Astrocyte (in vitro differentiated cells and primary cell): ENCODE measurements at regions not wholly inside any gene's neighbourhood (a gene's known extent, or its start where the extent isn't known, plus 50 kb on each side); places are given as distances from the start of the nearest gene placed in this dataset.

ENCODE experiments used
- DNase-seq: peaks from one replicate; pipeline ENCODE4 v3.0.0-alpha.2; 2010; ENCODE audit warnings: low read depth
- FAIRE-seq: peaks from 2 replicates; lab custom pipeline; 2011; peaks lifted over from hg19 to GRCh38; lab: Jason Lieb, UNC
- H2AFZ ChIP-seq: 2 replicates; pipeline ENCODE4 v1.6.0; 2012; ENCODE audit warnings: low read depth, low read length, inconsistent platforms
- H3K27ac ChIP-seq: 2 replicates; pipeline ENCODE4 v1.5.1; 2011; ENCODE audit warnings: low read depth, low read length, inconsistent platforms
- H3K27me3 ChIP-seq: 2 replicates; pipeline ENCODE4 v1.6.0; 2011; ENCODE audit warnings: low read length, inconsistent platforms; ENCODE audit not compliant: insufficient read depth
- H3K36me3 ChIP-seq: 2 replicates; pipeline ENCODE4 v1.5.1; 2011; ENCODE audit warnings: low read length, inconsistent platforms; ENCODE audit not compliant: insufficient read depth
- H3K4me1 ChIP-seq: 2 replicates; pipeline ENCODE4 v1.5.1; 2011; ENCODE audit warnings: low read length, inconsistent platforms; ENCODE audit not compliant: insufficient read depth
- H3K4me2 ChIP-seq: 2 replicates; pipeline ENCODE4 v1.6.0; 2012; ENCODE audit warnings: low read length, inconsistent platforms
- H3K4me3 ChIP-seq: 2 replicates; pipeline ENCODE4 v1.5.1; 2011; ENCODE audit warnings: low read depth, mild to moderate bottlenecking, low read length, inconsistent platforms; ENCODE audit not compliant: insufficient read depth
- H3K79me2 ChIP-seq: 2 replicates; pipeline ENCODE4 v1.6.0; 2012; ENCODE audit warnings: mild to moderate bottlenecking, low read length, inconsistent platforms; ENCODE audit not compliant: insufficient read depth
- H3K9ac ChIP-seq: 2 replicates; pipeline ENCODE4 v1.6.0; 2012; ENCODE audit warnings: mild to moderate bottlenecking, low read length, inconsistent platforms
- H3K9me3 ChIP-seq: 2 replicates; pipeline ENCODE4 v1.5.1; 2012; ENCODE audit warnings: low read depth, mild to moderate bottlenecking, low read length, inconsistent platforms; ENCODE audit not compliant: insufficient read depth
- H4K20me1 ChIP-seq: 2 replicates; pipeline ENCODE4 v1.6.0; 2012; ENCODE audit warnings: low read length, inconsistent platforms; ENCODE audit not compliant: insufficient read depth
- H3K27ac Mint-ChIP-seq: one replicate; pipeline ENCODE4 v1.8.0; 2021; ENCODE audit warnings: mild to moderate bottlenecking, mixed read lengths; ENCODE audit not compliant: unreplicated experiment
- H3K27me3 Mint-ChIP-seq: one replicate; pipeline ENCODE4 v1.8.0; 2021; ENCODE audit warnings: low read depth, mixed read lengths; ENCODE audit not compliant: unreplicated experiment
- H3K36me3 Mint-ChIP-seq: one replicate; pipeline ENCODE4 v1.8.0; 2021; ENCODE audit warnings: low read depth, mixed read lengths; ENCODE audit not compliant: unreplicated experiment
- H3K4me1 Mint-ChIP-seq: one replicate; pipeline ENCODE4 v1.8.0; 2021; ENCODE audit warnings: low read depth, mixed read lengths; ENCODE audit not compliant: unreplicated experiment
- H3K4me3 Mint-ChIP-seq: one replicate; pipeline ENCODE4 v1.8.0; 2021; ENCODE audit warnings: mild to moderate bottlenecking, moderate library complexity, mixed read lengths; ENCODE audit not compliant: unreplicated experiment
- H3K9me3 Mint-ChIP-seq: one replicate; pipeline ENCODE4 v1.8.0; 2021; ENCODE audit warnings: mild to moderate bottlenecking, mixed read lengths; ENCODE audit not compliant: unreplicated experiment
- EZH2 ChIP-seq: IDR thresholded peaks from 2 replicates; pipeline ENCODE4 v1.6.1; 2012; ENCODE audit warnings: mild to moderate bottlenecking, low read length, inconsistent platforms; ENCODE audit not compliant: insufficient read depth
- TF ChIP-seq, protein P1 (sequence below): IDR thresholded peaks from 2 replicates; pipeline ENCODE4 v1.5.1; 2011; ENCODE audit warnings: low read depth, mild to moderate bottlenecking, inconsistent platforms, low read length, moderate library complexity; ENCODE audit not compliant: insufficient read depth

- Mint-ChIP-seq H3K4me3 (no peak overlapping the region), H3K27me3 (no peaks in the 10 kb centered on the region), H3K9me3 (peaks cover 7% of the 10 kb centered on the region), H3K4me1 (no peaks in the 10 kb centered on the region), H3K27ac (no peak overlapping the region), H3K36me3 (peaks cover 12% of the 10 kb centered on the region)
- no peak for FAIRE-seq
- Histone ChIP-seq H3K4me3 (no peak overlapping the region), H3K79me2 (no peaks in the 10 kb centered on the region), H3K27ac (no peak overlapping the region), H4K20me1 (no peaks in the 10 kb centered on the region), H2AFZ (no peak overlapping the region), H3K36me3 (no peaks in the 10 kb centered on the region), H3K4me1 (no peaks in the 10 kb centered on the region), H3K27me3 (no peaks in the 10 kb centered on the region), H3K9ac (no peak overlapping the region), H3K4me2 (no peak overlapping the region), H3K9me3 (peaks cover 6% of the 10 kb centered on the region)
- TF ChIP-seq, protein P1, sequence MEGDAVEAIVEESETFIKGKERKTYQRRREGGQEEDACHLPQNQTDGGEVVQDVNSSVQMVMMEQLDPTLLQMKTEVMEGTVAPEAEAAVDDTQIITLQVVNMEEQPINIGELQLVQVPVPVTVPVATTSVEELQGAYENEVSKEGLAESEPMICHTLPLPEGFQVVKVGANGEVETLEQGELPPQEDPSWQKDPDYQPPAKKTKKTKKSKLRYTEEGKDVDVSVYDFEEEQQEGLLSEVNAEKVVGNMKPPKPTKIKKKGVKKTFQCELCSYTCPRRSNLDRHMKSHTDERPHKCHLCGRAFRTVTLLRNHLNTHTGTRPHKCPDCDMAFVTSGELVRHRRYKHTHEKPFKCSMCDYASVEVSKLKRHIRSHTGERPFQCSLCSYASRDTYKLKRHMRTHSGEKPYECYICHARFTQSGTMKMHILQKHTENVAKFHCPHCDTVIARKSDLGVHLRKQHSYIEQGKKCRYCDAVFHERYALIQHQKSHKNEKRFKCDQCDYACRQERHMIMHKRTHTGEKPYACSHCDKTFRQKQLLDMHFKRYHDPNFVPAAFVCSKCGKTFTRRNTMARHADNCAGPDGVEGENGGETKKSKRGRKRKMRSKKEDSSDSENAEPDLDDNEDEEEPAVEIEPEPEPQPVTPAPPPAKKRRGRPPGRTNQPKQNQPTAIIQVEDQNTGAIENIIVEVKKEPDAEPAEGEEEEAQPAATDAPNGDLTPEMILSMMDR: no peak
- DNase-seq: no peak
Measured at GRCh38 chr4:13299343-13299742, 184.8 kb downstream of the RAB28 start.

DNA sequence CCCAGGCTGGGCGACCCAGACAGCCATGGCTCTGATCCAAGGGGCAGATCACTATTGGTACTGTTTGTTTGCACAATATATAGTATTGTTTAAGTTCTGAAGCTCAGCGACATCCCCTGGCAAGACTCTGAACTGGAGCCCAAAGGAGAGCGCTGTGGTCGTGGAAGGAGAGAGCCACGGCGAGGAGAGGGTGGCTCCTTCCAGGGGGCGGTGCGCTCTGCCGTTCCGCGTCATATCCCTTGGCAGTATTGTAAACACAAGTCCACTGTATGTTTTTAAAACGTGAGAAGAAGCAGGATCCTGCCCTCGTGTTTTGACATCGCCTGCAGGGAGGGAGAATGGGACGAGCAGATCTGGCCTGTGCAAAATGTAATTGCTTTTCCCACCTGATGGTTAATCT lies 185.5 kb downstream of the RAB28 start:
- TF ChIP-seq EZH2: no peak
- TF ChIP-seq, protein P1: no peak
- H3K27me3 ChIP-seq: no peaks in the 10 kb centered on the region
- no peak for FAIRE-seq
- H3K9me3 Mint-ChIP-seq: peaks cover 7% of the 10 kb centered on the region
- no peak overlapping the region for H3K27ac Mint-ChIP-seq
- no peaks in the 10 kb centered on the region for H3K4me1 ChIP-seq
- no peak overlapping the region for H2AFZ ChIP-seq
- no peaks in the 10 kb centered on the region for H3K79me2 ChIP-seq
- no peak overlapping the region for H3K9ac ChIP-seq
- no peaks in the 10 kb centered on the region for H3K4me1 Mint-ChIP-seq
- DNase-seq: no peak
- H3K27me3 Mint-ChIP-seq: no peaks in the 10 kb centered on the region
- no peak overlapping the region for H3K4me3 Mint-ChIP-seq
- H3K36me3 ChIP-seq: no peaks in the 10 kb centered on the region
- H3K4me3 ChIP-seq: no peak overlapping the region
- peaks cover 6% of the 10 kb centered on the region for H3K9me3 ChIP-seq
- H3K4me2 ChIP-seq: no peak overlapping the region
- peaks cover 12% of the 10 kb centered on the region for H3K36me3 Mint-ChIP-seq
- no peak overlapping the region for H3K27ac ChIP-seq
- no peaks in the 10 kb centered on the region for H4K20me1 ChIP-seq

DNA sequence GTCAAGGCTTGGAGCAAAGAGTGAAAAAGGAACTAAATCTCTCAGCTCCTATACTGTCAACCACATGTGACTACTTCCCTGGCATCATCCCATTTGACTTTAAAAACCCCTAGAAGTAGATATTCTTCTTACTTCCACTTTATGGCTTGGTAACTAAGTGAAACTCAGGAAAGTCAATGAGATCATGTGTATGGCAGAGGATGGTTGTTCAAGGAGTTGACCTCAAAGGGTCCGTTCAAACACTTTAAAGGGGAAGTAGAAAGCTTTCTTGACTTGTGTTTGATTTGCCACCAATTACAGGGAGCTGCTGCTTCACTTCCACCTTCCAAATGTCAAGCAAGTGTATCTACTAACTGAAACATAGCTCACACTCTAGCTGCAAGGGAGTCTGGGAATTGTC lies 187.2 kb downstream of the RAB28 start:
- H3K36me3 ChIP-seq: no peaks in the 10 kb centered on the region
- no peaks in the 10 kb centered on the region for H3K4me1 Mint-ChIP-seq

More for the DNA sequence above, 187.2 kb downstream of the RAB28 start:
- no peak for DNase-seq
- peaks cover 12% of the 10 kb centered on the region for H3K36me3 Mint-ChIP-seq
- Histone ChIP-seq H3K4me3 (no peak overlapping the region), H3K27me3 (no peaks in the 10 kb centered on the region), H3K4me1 (no peaks in the 10 kb centered on the region), H2AFZ (no peak overlapping the region), H3K9ac (no peak overlapping the region), H4K20me1 (no peaks in the 10 kb centered on the region), H3K9me3 (peaks cover 6% of the 10 kb centered on the region), H3K27ac (no peak overlapping the region), H3K79me2 (no peaks in the 10 kb centered on the region), H3K4me2 (no peak overlapping the region)
- no peaks in the 10 kb centered on the region for H3K27me3 Mint-ChIP-seq
- H3K27ac Mint-ChIP-seq: no peak overlapping the region
- no peak for FAIRE-seq
- H3K9me3 Mint-ChIP-seq: peaks cover 7% of the 10 kb centered on the region
- TF ChIP-seq, protein P1: no peak
- no peak for TF ChIP-seq EZH2
- no peak overlapping the region for H3K4me3 Mint-ChIP-seq
